PC-9 (cell line): ENCODE measurements at regions not wholly inside any gene's neighbourhood (a gene's known extent, or its start where the extent isn't known, plus 50 kb on each side); places are given as distances from the start of the nearest gene placed in this dataset.

Experiments used
- CTCF ChIP-seq: fragments of 200-600 bp; sonication (generic); conservative IDR thresholded peaks from 2 replicates; pipeline ENCODE4 v1.6.1; 2017; ENCODE audit warnings: mixed run types, antibody characterized with exemption, mild to moderate bottlenecking, moderate library complexity
- EZH2 ChIP-seq: fragments of 200-600 bp; sonication (generic); IDR thresholded peaks from 2 replicates; pipeline ENCODE4 v1.8.0; 2017; ENCODE audit warnings: antibody characterized with exemption, low read depth

DNA sequence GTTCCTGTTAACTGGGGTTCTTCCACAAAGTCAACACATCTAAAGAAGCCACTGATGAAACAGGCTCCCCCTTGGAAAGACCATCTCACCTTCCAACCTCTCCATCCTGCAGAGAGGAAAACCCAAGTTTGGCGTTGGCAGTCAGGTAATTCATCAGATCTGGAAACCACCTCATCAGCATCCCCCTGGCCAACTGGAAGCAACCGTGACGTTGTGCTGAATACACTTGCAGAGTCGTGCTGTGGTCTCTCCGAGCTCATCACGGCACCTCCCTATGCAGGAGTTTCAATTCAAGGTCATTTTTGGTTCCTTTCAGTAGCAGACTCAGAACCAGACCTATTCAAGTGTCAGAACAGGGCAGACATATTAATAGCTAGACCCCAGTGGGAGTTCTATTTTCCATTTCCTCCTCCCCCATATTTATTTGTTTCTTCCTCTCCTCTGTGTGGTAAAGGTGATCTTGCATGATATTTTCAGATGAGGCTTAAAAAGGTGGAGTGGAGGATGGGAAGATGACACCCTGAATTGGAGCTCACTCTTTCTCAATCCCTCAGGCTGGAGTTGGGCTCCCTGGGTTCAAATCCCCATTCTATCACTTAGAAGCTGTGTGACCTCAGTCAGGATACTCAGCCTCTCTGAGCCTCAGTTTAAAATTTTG, 149.1 kb upstream of the ADO start:
- TF ChIP-seq CTCF (no peak), EZH2 (no peak)
